GM12878 (cell line): ENCODE measurements at regions not wholly inside any gene's neighbourhood (a gene's known extent, or its start where the extent isn't known, plus 50 kb on each side); places are given as distances from the start of the nearest gene placed in this dataset.

Source experiments
- ATAC-seq: fragments of 200-7000 bp; cut with Tn5 transposase; 3 replicates; pipeline ENCODE4 v1.9.1; 2020; ENCODE audit warnings: mild to moderate bottlenecking, moderate library complexity
- BruUV-seq: library from RNA; stranded (reverse); fragments of 400-500 nt; replicated peaks from 2 replicates; lab custom pipeline; 2021; lab: Mats Ljungman, UMichigan
- CTCF ChIA-PET: fragments of 300-600 bp; sonication (Branson Sonifier 250); formaldehyde crosslinking; extraction: SDS; loops from one replicate; lab custom pipeline; 2021; ENCODE audit warnings: inconsistent platforms; lab: Yijun Ruan, JAX
- POLR2A ChIA-PET: fragments of 350-600 bp; formaldehyde crosslinking; extraction: SDS; loops from one replicate; lab custom pipeline; 2021; ENCODE audit warnings: inconsistent platforms; lab: Charles Lee
- RAD21 ChIA-PET: fragments of 300-600 bp; sonication (Branson Sonifier 250); formaldehyde crosslinking; loops from one replicate; lab custom pipeline; 2023; ENCODE audit warnings: antibody characterized with exemption; ENCODE audit not compliant: unreplicated experiment; lab: Charles Lee
- SMC1A ChIA-PET: fragments of 300-600 bp; sonication (Branson Sonifier 250); formaldehyde crosslinking; loops from one replicate; lab custom pipeline; 2023; ENCODE audit not compliant: unreplicated experiment, uncharacterized antibody; lab: Charles Lee
- DNase-seq: peaks from one replicate; pipeline ENCODE4 v3.0.0-alpha.2; 2011; ENCODE audit warnings: low read depth, low spot score
- FAIRE-seq: peaks from 3 replicates; lab custom pipeline; 2011; peaks lifted over from hg19 to GRCh38; lab: Jason Lieb, UNC
- H2AFZ ChIP-seq: 2 replicates; pipeline ENCODE4 v1.6.0; 2011; ENCODE audit warnings: low read depth, low read length, control low read depth; ENCODE audit not compliant: control insufficient read depth
- H3K27ac ChIP-seq: 2 replicates; pipeline ENCODE4 v1.5.1; 2011; ENCODE audit warnings: control low read depth; ENCODE audit not compliant: control insufficient read depth, insufficient read depth
- H3K27me3 ChIP-seq, 2 experiments: replicated peaks in 1 of 2; 2 replicates each; pipeline versions ENCODE4 v1.6.0 to v1.6.1; 2011; ENCODE audit warnings: low read length in 1 of 2; ENCODE audit not compliant: control insufficient read depth in 2 of 2, insufficient read depth in 2 of 2
- H3K36me3 ChIP-seq, 2 experiments: 2 replicates each; pipeline ENCODE4 v1.5.1; 2011; ENCODE audit warnings: low read length in 1 of 2; ENCODE audit not compliant: control insufficient read depth in 2 of 2, insufficient read depth in 2 of 2
- H3K4me1 ChIP-seq: 2 replicates; pipeline ENCODE4 v1.6.1; 2011; ENCODE audit warnings: mild to moderate bottlenecking, low read length, moderate library complexity, mixed read lengths; ENCODE audit not compliant: control insufficient read depth, insufficient read depth
- H3K4me2 ChIP-seq: 2 replicates; pipeline ENCODE4 v1.6.0; 2011; ENCODE audit warnings: control low read depth; ENCODE audit not compliant: control insufficient read depth, insufficient read depth
- H3K4me3 ChIP-seq: fragments of 200-600 bp; sonication (generic); 2 replicates; pipeline ENCODE4 v1.5.1; 2016
- H3K79me2 ChIP-seq: 2 replicates; pipeline ENCODE4 v1.6.0; 2011; ENCODE audit warnings: low read length; ENCODE audit not compliant: control insufficient read depth, insufficient read depth
- H3K9ac ChIP-seq: 2 replicates; pipeline ENCODE4 v1.8.0; 2011; ENCODE audit warnings: low read length, control low read depth, mixed read lengths; ENCODE audit not compliant: control insufficient read depth, insufficient read depth
- H3K9me3 ChIP-seq: replicated peaks from 3 replicates; pipeline ENCODE4 v1.5.1; 2011; ENCODE audit warnings: mild to moderate bottlenecking, low read length; ENCODE audit not compliant: control insufficient read depth, insufficient read depth
- H4K20me1 ChIP-seq: 2 replicates; pipeline ENCODE4 v1.6.0; 2011; ENCODE audit not compliant: control insufficient read depth, insufficient read depth
- CBFB ChIP-seq: IDR thresholded peaks from 2 replicates; pipeline ENCODE4 v1.6.1; 2016; ENCODE audit warnings: antibody characterized with exemption, low read depth
- CHD4 ChIP-seq: fragments of 200-600 bp; sonication (generic); IDR thresholded peaks from 2 replicates; pipeline ENCODE4 v1.6.1; 2016; ENCODE audit warnings: mild to moderate bottlenecking
- JUND ChIP-seq: IDR thresholded peaks from 2 replicates; pipeline ENCODE4 v1.6.1; 2012; ENCODE audit warnings: low read depth, mild to moderate bottlenecking, low read length, improper control_type of control experiment, moderate library complexity
- MYB ChIP-seq: fragments of 150-350 bp; IDR thresholded peaks from 2 replicates; pipeline ENCODE4 v1.6.1; 2014; ENCODE audit warnings: mild to moderate bottlenecking, low read depth, low read length, borderline replicate concordance
- NR2C1 ChIP-seq: fragments of 450-650 bp; IDR thresholded peaks from 2 replicates; pipeline ENCODE4 v1.6.1; 2017; ENCODE audit warnings: antibody characterized with exemption, mild to moderate bottlenecking, moderate library complexity
- SIN3A ChIP-seq: IDR thresholded peaks from 2 replicates; pipeline ENCODE4 v1.6.1; 2012; ENCODE audit warnings: low read depth, low read length, improper control_type of control experiment
- SRF ChIP-seq, 2 experiments: IDR thresholded peaks; 2 replicates each; pipeline ENCODE4 v1.6.1; 2011; ENCODE audit warnings: low read depth in 2 of 2, low read length in 2 of 2, mild to moderate bottlenecking in 1 of 2, moderate library complexity in 1 of 2
- TARDBP ChIP-seq: IDR thresholded peaks from 2 replicates; pipeline ENCODE4 v1.6.1; 2016; ENCODE audit warnings: borderline replicate concordance
- TCF3 ChIP-seq: IDR thresholded peaks from 2 replicates; pipeline ENCODE4 v1.6.1; 2012; ENCODE audit warnings: low read depth, mild to moderate bottlenecking, low read length, borderline replicate concordance; ENCODE audit not compliant: insufficient read depth
- ZNF384 ChIP-seq: IDR thresholded peaks from 2 replicates; pipeline ENCODE4 v1.6.1; 2012; ENCODE audit warnings: low read depth, mild to moderate bottlenecking, low read length, improper control_type of control experiment, borderline replicate concordance
- ZSCAN29 ChIP-seq: fragments of 450-650 bp; IDR thresholded peaks from 2 replicates; pipeline ENCODE4 v1.6.1; 2017; ENCODE audit warnings: mild to moderate bottlenecking, moderate library complexity
- WGBS: methylation state at CpG from one replicate; pipeline ENCODE4 v1.1.6; 2016; ENCODE audit warnings: low lambda C conversion rate; ENCODE audit not compliant: insufficient replicate concordance, insufficient coverage; ENCODE audit errors: missing lambda C conversion rate; 5-methylcytosine and 5-hydroxymethylcytosine counted together
- in situ Hi-C: fragments of 300-500 bp; cut with MboI; formaldehyde crosslinking; loops from 9 replicates; pipeline ENCODE4 v1.14.3; 2018; ENCODE audit warnings: mixed read lengths
- intact Hi-C: fragments of 100-400 bp; cut with micrococcal nuclease; formaldehyde crosslinking; loops from one replicate; pipeline ENCODE4 v1.14.2; 2022; ENCODE audit not compliant: unreplicated experiment
- TF ChIP-seq, protein P1 (sequence below): IDR thresholded peaks from 2 replicates; pipeline ENCODE4 v1.6.1; 2011; ENCODE audit warnings: low read depth, low read length, improper control_type of control experiment, borderline replicate concordance
- TF ChIP-seq, protein P2 (sequence below): IDR thresholded peaks from 2 replicates; pipeline ENCODE4 v1.6.1; 2011; ENCODE audit warnings: borderline replicate concordance, low read depth, mild to moderate bottlenecking, moderate library complexity, low read length; ENCODE audit not compliant: insufficient read depth, poor library complexity, severe bottlenecking
- TF ChIP-seq, protein P3 (sequence below): fragments of 450-650 bp; IDR thresholded peaks from 2 replicates; pipeline ENCODE4 v1.6.1; 2017; ENCODE audit warnings: mild to moderate bottlenecking, moderate library complexity
- TF ChIP-seq, protein P4 (sequence below): IDR thresholded peaks from 2 replicates; pipeline ENCODE4 v1.6.1; 2011; ENCODE audit warnings: mild to moderate bottlenecking, low read depth, low read length, moderate library complexity; ENCODE audit not compliant: insufficient replicate concordance

DNA sequence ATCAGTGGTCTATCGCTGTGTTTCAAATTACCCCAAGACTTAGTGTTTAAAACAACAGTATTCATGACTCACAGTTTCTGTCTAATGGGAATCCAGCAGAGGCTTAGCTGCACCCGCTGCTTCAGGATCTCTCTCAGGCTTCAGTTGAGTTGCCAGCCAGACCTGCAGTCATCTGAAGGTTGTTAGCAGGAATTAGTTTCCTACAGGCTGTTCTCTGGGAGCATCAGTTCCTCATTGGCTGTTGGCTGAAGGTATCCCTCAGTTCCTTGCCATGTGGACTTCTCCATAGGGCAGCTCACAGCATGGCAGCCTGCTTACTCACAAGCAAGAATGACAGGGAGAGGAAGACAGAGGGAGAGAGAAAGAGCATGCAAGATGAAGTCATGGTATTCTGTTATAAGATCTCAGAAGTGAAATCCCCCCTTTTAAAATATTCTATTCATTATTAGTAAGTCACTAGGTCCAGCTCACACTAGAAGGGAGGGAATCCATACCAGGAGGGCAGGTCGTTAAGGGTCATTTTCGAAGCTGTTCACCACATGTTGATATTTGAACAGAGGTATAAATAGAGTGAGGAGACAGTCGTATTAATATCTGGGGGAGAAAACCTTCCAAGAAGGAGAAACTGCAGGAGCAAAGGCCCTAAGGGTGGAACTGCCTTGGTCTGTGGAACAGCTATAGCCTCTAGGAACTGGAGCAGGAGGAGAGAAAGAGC lies 473.9 kb upstream of the PPP2R3A start:
- BruUV-seq: no TSS peak
- in situ Hi-C loops (no loop called here), intact Hi-C loops (no loop called here)
- POLR2A ChIA-PET: no interaction called here
- DNase-seq: no peak
- H3K27me3 ChIP-seq: peaks cover 0 to 2% of the 10 kb centered on the region in 2 experiments; a peak in 2 of 4 replicates
- H3K9me3 ChIP-seq: no peaks in the 10 kb centered on the region
- no peaks in the 10 kb centered on the region for H3K4me1 ChIP-seq
- WGBS: 9% methylated on average over 5 of the region's 5 CpGs
- no peak for FAIRE-seq
- ATAC-seq: no peak
- no peaks in the 10 kb centered on the region for H4K20me1 ChIP-seq
- no peak overlapping the region for H3K9ac ChIP-seq
- H2AFZ ChIP-seq: no peak overlapping the region
- H3K79me2 ChIP-seq: no peaks in the 10 kb centered on the region
- CTCF ChIA-PET: interaction anchor here (1.0 kb wide), 1 partner anchor 695 kb away, joined by 4 read pairs; no protein-coding TSS in a partner anchor
- H3K4me3 ChIP-seq: no peak overlapping the region
- no peaks in the 10 kb centered on the region for H3K36me3 ChIP-seq
- H3K27ac ChIP-seq: no peak overlapping the region
- RAD21 ChIA-PET: no interaction called here
- SMC1A ChIA-PET: interaction anchor here (1.1 to 2.1 kb wide), 2 partner anchors 10 to 12 kb away, joined by 3 to 5 read pairs; no protein-coding TSS in a partner anchor
- no peak overlapping the region for H3K4me2 ChIP-seq
- TF ChIP-seq MYB (no peak), JUND (no peak), TCF3 (no peak), NR2C1 (no peak), ZNF384 (no peak), ZSCAN29 (no peak), TARDBP (no peak), SIN3A (no peak), CBFB (no peak), CHD4 (no peak), SRF (IDR thresholded peaks at IDR 0.05; ENCODE audit: low read depth in 2 of 2, low read length in 2 of 2) (no peak)
- TF ChIP-seq, protein P1, sequence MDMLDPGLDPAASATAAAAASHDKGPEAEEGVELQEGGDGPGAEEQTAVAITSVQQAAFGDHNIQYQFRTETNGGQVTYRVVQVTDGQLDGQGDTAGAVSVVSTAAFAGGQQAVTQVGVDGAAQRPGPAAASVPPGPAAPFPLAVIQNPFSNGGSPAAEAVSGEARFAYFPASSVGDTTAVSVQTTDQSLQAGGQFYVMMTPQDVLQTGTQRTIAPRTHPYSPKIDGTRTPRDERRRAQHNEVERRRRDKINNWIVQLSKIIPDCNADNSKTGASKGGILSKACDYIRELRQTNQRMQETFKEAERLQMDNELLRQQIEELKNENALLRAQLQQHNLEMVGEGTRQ: no peak
- TF ChIP-seq, protein P2, sequence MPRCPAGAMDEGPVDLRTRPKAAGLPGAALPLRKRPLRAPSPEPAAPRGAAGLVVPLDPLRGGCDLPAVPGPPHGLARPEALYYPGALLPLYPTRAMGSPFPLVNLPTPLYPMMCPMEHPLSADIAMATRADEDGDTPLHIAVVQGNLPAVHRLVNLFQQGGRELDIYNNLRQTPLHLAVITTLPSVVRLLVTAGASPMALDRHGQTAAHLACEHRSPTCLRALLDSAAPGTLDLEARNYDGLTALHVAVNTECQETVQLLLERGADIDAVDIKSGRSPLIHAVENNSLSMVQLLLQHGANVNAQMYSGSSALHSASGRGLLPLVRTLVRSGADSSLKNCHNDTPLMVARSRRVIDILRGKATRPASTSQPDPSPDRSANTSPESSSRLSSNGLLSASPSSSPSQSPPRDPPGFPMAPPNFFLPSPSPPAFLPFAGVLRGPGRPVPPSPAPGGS: no peak
- TF ChIP-seq, protein P3, sequence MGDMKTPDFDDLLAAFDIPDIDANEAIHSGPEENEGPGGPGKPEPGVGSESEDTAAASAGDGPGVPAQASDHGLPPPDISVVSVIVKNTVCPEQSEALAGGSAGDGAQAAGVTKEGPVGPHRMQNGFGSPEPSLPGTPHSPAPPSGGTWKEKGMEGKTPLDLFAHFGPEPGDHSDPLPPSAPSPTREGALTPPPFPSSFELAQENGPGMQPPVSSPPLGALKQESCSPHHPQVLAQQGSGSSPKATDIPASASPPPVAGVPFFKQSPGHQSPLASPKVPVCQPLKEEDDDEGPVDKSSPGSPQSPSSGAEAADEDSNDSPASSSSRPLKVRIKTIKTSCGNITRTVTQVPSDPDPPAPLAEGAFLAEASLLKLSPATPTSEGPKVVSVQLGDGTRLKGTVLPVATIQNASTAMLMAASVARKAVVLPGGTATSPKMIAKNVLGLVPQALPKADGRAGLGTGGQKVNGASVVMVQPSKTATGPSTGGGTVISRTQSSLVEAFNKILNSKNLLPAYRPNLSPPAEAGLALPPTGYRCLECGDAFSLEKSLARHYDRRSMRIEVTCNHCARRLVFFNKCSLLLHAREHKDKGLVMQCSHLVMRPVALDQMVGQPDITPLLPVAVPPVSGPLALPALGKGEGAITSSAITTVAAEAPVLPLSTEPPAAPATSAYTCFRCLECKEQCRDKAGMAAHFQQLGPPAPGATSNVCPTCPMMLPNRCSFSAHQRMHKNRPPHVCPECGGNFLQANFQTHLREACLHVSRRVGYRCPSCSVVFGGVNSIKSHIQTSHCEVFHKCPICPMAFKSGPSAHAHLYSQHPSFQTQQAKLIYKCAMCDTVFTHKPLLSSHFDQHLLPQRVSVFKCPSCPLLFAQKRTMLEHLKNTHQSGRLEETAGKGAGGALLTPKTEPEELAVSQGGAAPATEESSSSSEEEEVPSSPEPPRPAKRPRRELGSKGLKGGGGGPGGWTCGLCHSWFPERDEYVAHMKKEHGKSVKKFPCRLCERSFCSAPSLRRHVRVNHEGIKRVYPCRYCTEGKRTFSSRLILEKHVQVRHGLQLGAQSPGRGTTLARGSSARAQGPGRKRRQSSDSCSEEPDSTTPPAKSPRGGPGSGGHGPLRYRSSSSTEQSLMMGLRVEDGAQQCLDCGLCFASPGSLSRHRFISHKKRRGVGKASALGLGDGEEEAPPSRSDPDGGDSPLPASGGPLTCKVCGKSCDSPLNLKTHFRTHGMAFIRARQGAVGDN: no peak
- TF ChIP-seq, protein P4, sequence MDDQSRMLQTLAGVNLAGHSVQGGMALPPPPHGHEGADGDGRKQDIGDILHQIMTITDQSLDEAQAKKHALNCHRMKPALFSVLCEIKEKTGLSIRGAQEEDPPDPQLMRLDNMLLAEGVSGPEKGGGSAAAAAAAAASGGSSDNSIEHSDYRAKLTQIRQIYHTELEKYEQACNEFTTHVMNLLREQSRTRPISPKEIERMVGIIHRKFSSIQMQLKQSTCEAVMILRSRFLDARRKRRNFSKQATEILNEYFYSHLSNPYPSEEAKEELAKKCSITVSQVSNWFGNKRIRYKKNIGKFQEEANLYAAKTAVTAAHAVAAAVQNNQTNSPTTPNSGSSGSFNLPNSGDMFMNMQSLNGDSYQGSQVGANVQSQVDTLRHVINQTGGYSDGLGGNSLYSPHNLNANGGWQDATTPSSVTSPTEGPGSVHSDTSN: no peak
